ENCODE measurements at regions not wholly inside any gene's neighbourhood (a gene's known extent, or its start where the extent isn't known, plus 50 kb on each side); places are given as distances from the start of the nearest gene placed in this dataset.

DNA sequence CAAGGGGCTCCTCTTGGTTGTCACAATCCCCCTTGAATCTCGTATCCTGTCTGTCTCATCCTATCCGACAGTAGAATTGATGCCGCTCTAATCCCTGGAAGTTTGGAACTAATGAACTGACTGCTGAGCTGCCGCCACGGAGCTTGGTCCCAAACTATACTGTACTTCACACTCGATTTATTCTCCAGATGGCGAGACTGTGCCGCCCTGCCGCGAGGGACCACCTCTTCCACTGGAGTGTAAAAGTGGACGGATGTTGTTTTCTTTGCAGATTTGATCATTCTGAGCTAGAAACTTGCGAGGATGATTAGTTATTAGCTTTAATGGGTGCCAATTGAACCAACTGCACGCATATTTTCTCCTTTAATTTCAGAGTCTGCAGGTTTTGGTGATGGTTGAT lies 117.2 kb downstream of the ZIC5 start:
- Mint-ChIP-seq H3K9me3 (no peaks in the 10 kb centered on the region), H3K4me3 (no peak overlapping the region), H3K4me1 (ENCODE audit: low read depth) (peaks cover 8% of the 10 kb centered on the region), H3K27me3 (peaks cover 7% of the 10 kb centered on the region), H3K36me3 (no peaks in the 10 kb centered on the region), H3K27ac (no peak overlapping the region)
- POLR2A ChIA-PET: no interaction called here
- intact Hi-C loops (cut with micrococcal nuclease): no loop called here
- no peak for DNase-seq
- CTCF ChIA-PET: no interaction called here

DNA sequence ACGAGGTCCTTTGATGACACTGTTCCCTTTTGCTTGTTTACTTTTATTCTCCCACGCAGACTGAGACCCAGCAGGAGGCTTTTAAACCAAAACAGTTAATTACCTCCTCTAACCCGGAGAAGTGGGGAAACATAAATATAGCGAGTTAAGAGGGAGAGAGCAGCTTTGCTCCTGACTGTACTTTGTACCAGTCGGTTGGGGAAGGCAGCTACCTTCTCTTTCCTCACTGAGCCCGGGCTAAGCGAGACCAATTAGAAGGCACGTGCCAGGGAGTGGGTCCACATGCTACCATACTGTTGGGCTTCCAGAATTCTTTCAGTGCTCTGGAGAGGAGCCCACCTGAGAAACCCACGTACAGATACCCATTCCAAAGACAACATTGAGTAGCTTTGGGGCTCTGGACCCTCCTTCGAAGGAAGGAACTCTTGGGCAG lies 124.2 kb downstream of the ZIC5 start:
- ChIA-PET POLR2A (no interaction called here), CTCF (no interaction called here)
- no peak for DNase-seq
- Mint-ChIP-seq H3K4me1 (ENCODE audit: low read depth) (no peaks in the 10 kb centered on the region), H3K36me3 (no peaks in the 10 kb centered on the region), H3K27ac (no peak overlapping the region), H3K9me3 (no peaks in the 10 kb centered on the region), H3K27me3 (no peaks in the 10 kb centered on the region), H3K4me3 (no peak overlapping the region)
- intact Hi-C loops (cut with micrococcal nuclease): no loop called here

DNA sequence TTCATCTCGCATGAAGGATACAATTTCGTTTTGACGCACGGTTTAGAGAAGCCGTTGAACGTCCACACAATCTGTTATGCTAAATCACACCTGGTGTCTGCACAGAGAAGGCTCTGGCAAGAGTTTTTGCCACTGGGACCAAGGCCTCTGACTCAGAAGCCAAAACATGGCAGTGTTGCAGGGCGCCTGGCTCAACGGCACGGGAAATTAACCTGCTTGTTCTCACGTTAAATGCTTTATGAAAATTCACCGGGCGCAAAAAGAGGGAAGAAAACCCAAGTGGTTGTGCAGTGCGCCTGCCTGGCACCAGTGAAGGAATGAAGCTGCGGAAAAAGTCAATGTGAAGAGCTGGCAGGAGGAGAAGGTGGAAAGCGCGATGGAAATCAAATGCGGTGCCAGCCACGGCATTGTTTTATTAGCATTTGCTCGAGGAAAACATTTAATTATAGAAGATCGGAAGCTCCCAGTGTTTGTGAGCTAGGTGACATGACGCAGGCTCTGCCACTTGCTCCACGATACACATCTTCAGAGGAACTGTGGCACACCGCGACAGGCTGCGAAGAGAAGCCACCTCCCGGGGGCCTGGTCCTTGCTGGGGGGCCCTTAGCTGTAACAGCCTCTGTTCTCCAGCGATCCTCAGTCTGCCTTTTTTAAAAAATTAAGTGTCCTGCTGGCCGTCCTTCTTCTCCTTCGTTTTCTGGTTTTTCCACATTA lies 126.2 kb downstream of the ZIC5 start:
- H3K27me3 Mint-ChIP-seq: no peaks in the 10 kb centered on the region
- no peaks in the 10 kb centered on the region for H3K4me1 Mint-ChIP-seq (ENCODE audit: low read depth)
- DNase-seq: no peak
- intact Hi-C loops (cut with micrococcal nuclease): no loop called here
- ChIA-PET CTCF (no interaction called here), POLR2A (no interaction called here)
- H3K9me3 Mint-ChIP-seq: no peaks in the 10 kb centered on the region
- no peaks in the 10 kb centered on the region for H3K36me3 Mint-ChIP-seq
- H3K27ac Mint-ChIP-seq: no peak overlapping the region
- H3K4me3 Mint-ChIP-seq: no peak overlapping the region

DNA sequence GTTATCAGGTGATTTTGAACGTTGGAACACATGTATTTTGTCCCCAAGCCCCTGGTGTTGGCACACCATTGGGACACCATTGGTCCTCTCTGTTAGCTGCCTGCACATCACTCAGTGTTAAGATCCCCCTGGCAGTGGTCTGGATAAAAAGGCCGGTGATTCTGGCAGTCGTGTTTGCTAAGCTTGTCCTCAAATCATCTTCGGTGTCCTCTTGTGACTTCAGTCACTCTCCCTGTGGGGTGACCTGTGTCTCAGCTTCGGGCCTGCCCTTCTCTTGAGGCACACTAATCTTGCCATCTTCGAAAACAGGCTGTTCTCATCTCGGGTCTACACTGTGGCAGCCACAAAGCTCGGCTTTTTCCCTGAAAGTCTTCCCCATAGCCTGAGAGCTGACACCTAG lies 127.1 kb downstream of the ZIC5 start:
- CTCF ChIA-PET: no interaction called here
- POLR2A ChIA-PET: no interaction called here
- Mint-ChIP-seq H3K4me3 (no peak overlapping the region), H3K4me1 (ENCODE audit: low read depth) (no peaks in the 10 kb centered on the region), H3K27me3 (no peaks in the 10 kb centered on the region), H3K36me3 (no peaks in the 10 kb centered on the region), H3K9me3 (no peaks in the 10 kb centered on the region), H3K27ac (no peak overlapping the region)
- DNase-seq: no peak
- intact Hi-C loops (cut with micrococcal nuclease): no loop called here

DNA sequence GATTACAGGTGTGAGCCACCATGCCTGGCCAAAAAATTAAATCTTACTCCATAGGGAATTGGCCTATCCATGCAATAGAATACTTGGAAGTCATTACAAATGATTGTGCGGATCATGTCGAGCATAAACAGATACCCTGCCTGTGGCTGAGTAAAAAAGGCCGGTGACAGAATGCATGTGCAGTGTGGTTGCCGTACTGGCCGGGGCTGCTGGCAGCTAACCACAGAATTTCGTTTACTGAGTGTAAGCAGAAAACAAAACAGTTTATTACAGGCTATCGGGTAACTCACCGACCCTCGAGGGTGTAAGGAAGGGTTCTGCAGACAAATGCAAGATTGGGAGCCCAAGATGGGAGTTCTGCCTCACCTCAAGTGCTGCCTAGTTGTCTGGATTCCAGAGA lies 127.7 kb downstream of the ZIC5 start:
- Mint-ChIP-seq H3K36me3 (no peaks in the 10 kb centered on the region), H3K4me3 (no peak overlapping the region), H3K9me3 (no peaks in the 10 kb centered on the region), H3K27me3 (no peaks in the 10 kb centered on the region), H3K4me1 (ENCODE audit: low read depth) (no peaks in the 10 kb centered on the region), H3K27ac (no peak overlapping the region)
- intact Hi-C loops (cut with micrococcal nuclease): no loop called here
- POLR2A ChIA-PET: no interaction called here
- no peak for DNase-seq
- CTCF ChIA-PET: no interaction called here

DNA sequence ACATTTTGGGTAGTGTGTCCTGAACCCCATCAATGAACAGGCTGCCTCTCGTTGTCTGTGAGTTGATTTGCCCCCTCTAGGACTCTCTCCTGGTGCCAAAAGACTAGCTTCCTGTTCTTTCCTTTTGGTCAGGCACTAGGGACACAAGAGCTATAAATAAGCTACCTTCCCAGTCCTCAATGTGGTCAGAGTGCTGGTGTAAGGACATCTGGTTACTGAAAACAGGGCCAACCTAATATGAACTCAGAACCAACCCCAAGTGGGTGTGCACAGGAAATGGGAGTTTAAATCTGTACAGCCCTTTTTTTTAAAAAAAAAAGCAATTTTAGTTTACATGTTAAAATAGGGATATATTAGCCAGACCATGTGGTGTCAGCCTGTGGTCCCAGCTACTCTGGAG lies 129.2 kb downstream of the ZIC5 start:
- DNase-seq: no peak
- ChIA-PET CTCF (no interaction called here), POLR2A (no interaction called here)
- intact Hi-C loops (cut with micrococcal nuclease): no loop called here
- Mint-ChIP-seq H3K27ac (no peak overlapping the region), H3K4me3 (no peak overlapping the region), H3K9me3 (no peaks in the 10 kb centered on the region), H3K27me3 (no peaks in the 10 kb centered on the region), H3K4me1 (ENCODE audit: low read depth) (no peaks in the 10 kb centered on the region), H3K36me3 (no peaks in the 10 kb centered on the region)

DNA sequence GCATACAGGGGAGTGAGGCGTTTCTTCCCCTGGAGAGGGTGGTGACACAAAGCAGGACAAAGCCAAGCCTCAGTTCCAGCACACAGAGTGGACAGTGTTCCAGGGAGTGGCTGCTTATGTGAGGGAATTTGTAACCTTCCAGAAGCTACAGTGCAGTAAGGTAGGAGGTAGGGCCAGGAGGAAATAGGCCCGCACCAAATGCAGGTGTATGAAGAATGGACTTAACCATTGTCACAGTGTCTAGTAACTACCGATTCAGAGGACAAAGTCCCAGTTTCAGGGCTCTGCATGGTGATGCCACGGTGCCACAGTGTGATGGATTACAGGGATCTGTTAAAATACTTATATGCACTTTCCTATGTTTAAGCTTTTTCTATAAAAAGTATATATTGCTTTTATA lies 135.3 kb downstream of the ZIC5 start:
- Mint-ChIP-seq H3K27me3 (no peaks in the 10 kb centered on the region), H3K9me3 (no peaks in the 10 kb centered on the region), H3K36me3 (no peaks in the 10 kb centered on the region), H3K4me3 (no peak overlapping the region), H3K27ac (no peak overlapping the region), H3K4me1 (ENCODE audit: low read depth) (no peaks in the 10 kb centered on the region)
- ChIA-PET CTCF (no interaction called here), POLR2A (no interaction called here)
- DNase-seq: no peak
- intact Hi-C loops (cut with micrococcal nuclease): no loop called here

DNA sequence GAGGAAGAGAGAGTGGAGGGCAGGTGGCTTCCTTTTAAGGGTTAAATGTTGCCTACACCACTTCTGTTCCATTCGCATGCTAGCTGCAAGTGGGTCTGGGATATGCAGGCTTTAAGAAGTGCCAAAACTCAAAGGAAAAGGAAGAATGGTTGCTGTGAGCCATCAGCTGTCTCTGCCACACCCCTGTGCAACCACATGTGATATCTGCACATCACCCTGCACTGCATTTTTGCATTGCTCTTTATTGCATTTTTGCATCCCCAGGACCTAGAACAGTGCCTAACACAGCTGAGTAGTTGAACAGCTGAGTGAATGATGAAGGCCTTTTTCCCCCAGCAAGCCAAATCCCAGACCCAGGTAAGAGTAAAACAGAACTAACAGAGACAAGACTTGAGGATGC lies 136.1 kb downstream of the ZIC5 start:
- Mint-ChIP-seq H3K27ac (no peak overlapping the region), H3K9me3 (no peaks in the 10 kb centered on the region), H3K27me3 (no peaks in the 10 kb centered on the region), H3K4me3 (no peak overlapping the region), H3K36me3 (no peaks in the 10 kb centered on the region), H3K4me1 (ENCODE audit: low read depth) (no peaks in the 10 kb centered on the region)
- ChIA-PET CTCF (no interaction called here), POLR2A (no interaction called here)
- intact Hi-C loops (cut with micrococcal nuclease): no loop called here
- no peak for DNase-seq

DNA sequence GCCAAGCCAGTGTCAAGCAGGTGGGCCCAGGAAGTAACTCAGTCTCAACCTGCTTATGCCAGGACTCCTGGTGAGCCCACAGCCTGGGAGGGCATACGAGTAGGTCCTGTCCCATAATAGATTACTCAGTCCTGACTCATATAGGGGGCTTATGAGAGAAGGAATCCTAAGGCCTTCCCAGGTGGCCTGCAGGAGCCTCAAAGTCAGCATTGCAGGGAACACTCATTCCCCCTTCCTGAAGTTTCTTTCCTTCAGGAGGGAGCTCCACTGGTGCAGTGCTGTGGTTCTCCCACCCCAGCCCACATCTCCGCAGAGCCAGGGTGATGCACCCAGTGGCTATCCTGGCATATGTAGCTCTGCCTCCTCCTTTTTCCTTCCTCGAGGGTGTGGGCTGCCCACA lies 137.3 kb downstream of the ZIC5 start:
- ChIA-PET POLR2A (no interaction called here), CTCF (no interaction called here)
- no peaks in the 10 kb centered on the region for H3K36me3 Mint-ChIP-seq
- no peaks in the 10 kb centered on the region for H3K4me1 Mint-ChIP-seq (ENCODE audit: low read depth)
- H3K9me3 Mint-ChIP-seq: no peaks in the 10 kb centered on the region
- DNase-seq: no peak
- no peaks in the 10 kb centered on the region for H3K27me3 Mint-ChIP-seq
- H3K4me3 Mint-ChIP-seq: no peak overlapping the region
- intact Hi-C loops (cut with micrococcal nuclease): no loop called here
- no peak overlapping the region for H3K27ac Mint-ChIP-seq

DNA sequence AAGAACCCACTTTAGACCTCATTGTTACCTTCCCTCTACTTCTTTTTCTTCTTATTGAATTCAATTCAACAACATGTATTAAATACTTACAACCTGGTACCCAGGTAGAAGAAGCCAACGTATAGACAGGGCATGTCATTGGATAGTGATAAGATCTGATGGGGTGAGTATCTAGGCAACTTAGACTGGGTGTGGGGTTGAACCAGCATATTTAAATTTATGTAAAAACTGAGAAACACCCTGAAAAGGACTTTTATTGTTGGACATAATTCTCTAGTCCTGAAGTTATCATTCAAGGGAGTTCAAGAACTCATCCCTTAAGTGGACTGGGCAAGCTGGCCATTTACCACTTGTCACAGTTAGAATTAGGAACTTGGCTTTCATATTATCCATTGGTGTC lies 139.2 kb downstream of the ZIC5 start:
- intact Hi-C loops (cut with micrococcal nuclease): no loop called here
- CTCF ChIA-PET: no interaction called here
- POLR2A ChIA-PET: no interaction called here
- no peaks in the 10 kb centered on the region for H3K4me1 Mint-ChIP-seq (ENCODE audit: low read depth)
- no peak overlapping the region for H3K27ac Mint-ChIP-seq
- no peaks in the 10 kb centered on the region for H3K36me3 Mint-ChIP-seq
- H3K27me3 Mint-ChIP-seq: no peaks in the 10 kb centered on the region
- H3K4me3 Mint-ChIP-seq: no peak overlapping the region
- no peaks in the 10 kb centered on the region for H3K9me3 Mint-ChIP-seq
- no peak for DNase-seq

DNA sequence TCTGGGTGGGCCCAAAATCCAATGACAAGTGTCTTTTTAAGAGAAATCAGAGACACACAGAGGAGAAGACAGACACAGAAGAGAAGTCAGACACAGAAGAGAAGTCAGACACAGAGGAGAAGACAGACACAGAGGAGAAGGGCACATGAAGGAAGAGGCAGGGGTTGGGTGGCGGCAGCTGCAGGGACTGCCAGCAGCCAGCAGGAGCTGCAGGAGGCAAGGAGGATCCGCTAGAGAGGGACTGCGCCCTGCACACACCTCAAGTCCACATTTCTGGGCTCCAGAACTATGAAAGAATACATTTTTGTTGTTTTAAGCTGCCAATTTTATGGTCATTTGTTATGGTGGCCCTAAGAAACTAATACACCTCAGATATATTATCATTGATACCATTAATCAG lies 140.6 kb downstream of the ZIC5 start:
- Mint-ChIP-seq H3K27me3 (no peaks in the 10 kb centered on the region), H3K9me3 (no peaks in the 10 kb centered on the region), H3K27ac (no peak overlapping the region), H3K36me3 (no peaks in the 10 kb centered on the region), H3K4me3 (no peak overlapping the region), H3K4me1 (ENCODE audit: low read depth) (no peaks in the 10 kb centered on the region)
- CTCF ChIA-PET: no interaction called here
- intact Hi-C loops (cut with micrococcal nuclease): no loop called here
- DNase-seq: no peak
- POLR2A ChIA-PET: no interaction called here

DNA sequence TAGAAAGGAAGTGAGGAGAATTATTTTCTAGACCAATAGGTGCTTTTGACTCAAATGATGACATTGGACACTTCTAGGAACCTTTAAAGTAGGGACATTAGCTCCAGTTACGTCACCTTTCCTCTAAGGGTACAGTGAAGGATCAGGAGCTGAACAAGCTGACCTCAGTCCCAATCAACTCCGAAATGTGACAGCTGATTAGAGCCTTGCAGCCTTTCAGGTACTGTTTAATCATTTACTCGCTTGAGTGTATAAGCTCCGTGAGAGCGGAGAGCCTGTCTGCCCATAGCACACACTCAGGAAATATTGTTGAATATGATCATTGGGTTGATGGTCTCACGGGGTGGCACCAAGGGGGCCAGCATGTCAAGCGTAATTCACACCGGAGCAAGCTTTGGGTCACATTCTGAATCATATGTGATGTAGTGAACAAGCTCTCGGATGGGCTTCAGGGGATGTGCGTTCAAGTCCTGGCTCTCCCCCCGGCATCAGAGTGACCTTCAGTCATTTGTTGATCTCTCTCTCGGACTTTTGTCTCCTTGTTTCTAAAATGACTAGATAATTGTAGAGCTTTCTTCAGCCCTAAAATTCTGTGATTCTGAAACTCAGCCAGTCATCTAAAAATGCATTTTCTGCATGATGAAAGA lies 141.9 kb downstream of the ZIC5 start:
- CTCF ChIA-PET: interaction anchor here (0.6 kb wide), 2 partner anchors 11 to 1037 kb away, joined by 3 read pairs; no protein-coding TSS in a partner anchor
- no peak for DNase-seq
- H3K27me3 Mint-ChIP-seq: no peaks in the 10 kb centered on the region
- H3K36me3 Mint-ChIP-seq: no peaks in the 10 kb centered on the region
- H3K27ac Mint-ChIP-seq: no peak overlapping the region
- H3K4me1 Mint-ChIP-seq (ENCODE audit: low read depth): no peaks in the 10 kb centered on the region
- H3K4me3 Mint-ChIP-seq: no peak overlapping the region
- no peaks in the 10 kb centered on the region for H3K9me3 Mint-ChIP-seq
- intact Hi-C loops (cut with micrococcal nuclease): no loop called here
- POLR2A ChIA-PET: no interaction called here

DNA sequence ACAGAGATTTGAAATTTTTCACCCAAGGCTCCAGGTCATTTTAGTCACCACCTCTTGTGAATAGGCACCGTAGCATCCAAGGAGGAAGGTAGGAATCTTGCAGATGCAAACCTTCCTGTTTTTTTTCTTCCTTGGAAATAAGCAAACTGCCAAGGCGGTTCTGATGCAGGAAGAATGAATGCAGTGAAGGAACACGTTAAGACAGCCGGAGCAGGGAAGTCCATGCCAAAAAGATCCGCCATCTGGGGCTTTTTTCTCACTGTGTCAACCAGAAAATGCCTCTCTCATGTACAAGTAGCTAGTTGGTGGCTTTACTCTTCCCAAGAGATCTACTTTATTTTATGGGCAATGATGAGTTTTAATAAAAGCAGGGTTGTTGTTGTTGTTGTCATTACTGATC lies 142.4 kb downstream of the ZIC5 start:
- Mint-ChIP-seq H3K4me3 (no peak overlapping the region), H3K4me1 (ENCODE audit: low read depth) (no peaks in the 10 kb centered on the region), H3K27ac (no peak overlapping the region), H3K36me3 (no peaks in the 10 kb centered on the region), H3K9me3 (no peaks in the 10 kb centered on the region), H3K27me3 (no peaks in the 10 kb centered on the region)
- ChIA-PET CTCF (interaction anchor here (0.6 kb wide), 1 partner anchor 12 kb away, joined by 3 read pairs; no protein-coding TSS in a partner anchor), POLR2A (no interaction called here)
- intact Hi-C loops (cut with micrococcal nuclease): no loop called here
- no peak for DNase-seq

Measured in activated CD4-positive, alpha-beta memory T cell treated with anti-CD3 and anti-CD28 coated beads for 36 hours (primary cell).